ENCODE measurements at regions not wholly inside any gene's neighbourhood (a gene's known extent, or its start where the extent isn't known, plus 50 kb on each side); places are given as distances from the start of the nearest gene placed in this dataset.

DNA sequence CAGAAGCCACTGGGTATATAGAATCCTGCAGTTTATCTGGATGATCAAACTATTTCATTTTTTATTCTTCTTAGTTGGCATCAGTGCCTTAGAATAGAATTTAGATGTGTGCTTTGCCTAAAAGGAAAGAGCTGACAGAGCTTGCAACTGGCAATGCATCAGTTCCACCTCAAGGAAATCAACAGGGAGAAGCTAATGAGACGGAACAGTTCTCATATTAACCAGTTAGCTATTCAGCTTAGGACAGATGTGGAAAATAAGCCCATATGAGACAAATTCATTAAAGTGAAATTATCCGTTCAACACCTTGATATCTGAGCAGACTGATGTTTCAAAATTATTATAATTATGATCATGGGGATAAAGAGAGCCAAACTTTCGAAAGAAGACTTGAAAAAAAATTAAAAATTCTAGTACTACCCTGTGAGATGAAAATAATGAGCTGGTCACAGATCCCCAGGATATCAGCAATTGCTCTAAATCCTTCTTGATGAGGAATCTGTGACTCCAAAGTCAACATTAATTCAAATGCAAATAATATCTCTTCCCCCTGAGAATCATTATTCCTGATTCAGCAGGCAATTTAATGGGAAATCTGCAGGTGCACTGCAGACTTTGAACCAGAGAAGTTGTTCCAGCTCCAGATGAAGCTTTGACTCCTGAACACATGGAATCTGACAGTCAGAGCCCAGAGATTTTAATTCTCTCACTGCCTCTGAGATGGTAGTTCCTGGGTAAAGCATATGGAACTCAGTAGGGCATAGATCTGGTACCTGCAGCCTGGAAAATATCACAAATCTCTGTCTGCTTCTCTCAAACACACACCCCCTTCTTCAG lies 486.8 kb downstream of the FOXO1 start:
- H3K27ac ChIP-seq (ENCODE audit: low read depth): no peak overlapping the region
- H3K4me2 ChIP-seq: no peak overlapping the region
- no peak for DNase-seq (ENCODE audit: low spot score)
- Mint-ChIP-seq H3K9me3 (no peaks in the 10 kb centered on the region), H3K4me1 (peaks cover 11% of the 10 kb centered on the region), H3K27ac (no peak overlapping the region), H3K4me3 (no peak overlapping the region), H3K36me3 (ENCODE audit: low read depth) (no peaks in the 10 kb centered on the region), H3K27me3 (ENCODE audit: insufficient read depth, low read depth, poor library complexity) (no peaks in the 10 kb centered on the region)
- no peaks in the 10 kb centered on the region for H3F3A ChIP-seq (replicated peaks; ENCODE audit: low read depth)
- H3K36me3 ChIP-seq (ENCODE audit: insufficient read depth): no peaks in the 10 kb centered on the region
- H4K20me1 ChIP-seq (replicated peaks; ENCODE audit: insufficient read depth): no peaks in the 10 kb centered on the region
- no peaks in the 10 kb centered on the region for H3K27me3 ChIP-seq (ENCODE audit: insufficient read depth)
- 0 out of 2 replicates have a peak, but pooled peaks cover 3% of the 10 kb centered on the region for H3K9me2 ChIP-seq (ENCODE audit: insufficient read depth)
- no peak for ATAC-seq
- TF ChIP-seq ETS1 (IDR thresholded peaks at IDR 0.05) (no peak), JUNB (IDR thresholded peaks at IDR 0.05; ENCODE audit: unreplicated experiment) (no peak), ZNF331 (CRISPR knock-in tag; IDR thresholded peaks at IDR 0.05; ENCODE audit: low read depth) (no peak), EZH2 (IDR thresholded peaks at IDR 0.05; ENCODE audit: low read depth, unreplicated experiment) (no peak), EZH2phosphoT487 (IDR thresholded peaks at IDR 0.05; ENCODE audit: unreplicated experiment) (no peak), REST (IDR thresholded peaks at IDR 0.05; ENCODE audit: unreplicated experiment) (no peak), CREB1 (CRISPR knock-in tag; IDR thresholded peaks at IDR 0.05; ENCODE audit: low read depth) (no peak), NANOG (IDR thresholded peaks at IDR 0.05; ENCODE audit: borderline replicate concordance) (no peak), CTCF (conservative IDR thresholded peaks at IDR 0.05; ENCODE audit: low read depth in 2 of 2) (no peak), POLR2AphosphoS5 (IDR thresholded peaks at IDR 0.05; ENCODE audit: low read depth) (no peak), STAT1 (IDR thresholded peaks at IDR 0.05; ENCODE audit: unreplicated experiment) (no peak), ZNF114 (CRISPR knock-in tag; IDR thresholded peaks at IDR 0.05) (no peak)
- TF ChIP-seq, protein P1, sequence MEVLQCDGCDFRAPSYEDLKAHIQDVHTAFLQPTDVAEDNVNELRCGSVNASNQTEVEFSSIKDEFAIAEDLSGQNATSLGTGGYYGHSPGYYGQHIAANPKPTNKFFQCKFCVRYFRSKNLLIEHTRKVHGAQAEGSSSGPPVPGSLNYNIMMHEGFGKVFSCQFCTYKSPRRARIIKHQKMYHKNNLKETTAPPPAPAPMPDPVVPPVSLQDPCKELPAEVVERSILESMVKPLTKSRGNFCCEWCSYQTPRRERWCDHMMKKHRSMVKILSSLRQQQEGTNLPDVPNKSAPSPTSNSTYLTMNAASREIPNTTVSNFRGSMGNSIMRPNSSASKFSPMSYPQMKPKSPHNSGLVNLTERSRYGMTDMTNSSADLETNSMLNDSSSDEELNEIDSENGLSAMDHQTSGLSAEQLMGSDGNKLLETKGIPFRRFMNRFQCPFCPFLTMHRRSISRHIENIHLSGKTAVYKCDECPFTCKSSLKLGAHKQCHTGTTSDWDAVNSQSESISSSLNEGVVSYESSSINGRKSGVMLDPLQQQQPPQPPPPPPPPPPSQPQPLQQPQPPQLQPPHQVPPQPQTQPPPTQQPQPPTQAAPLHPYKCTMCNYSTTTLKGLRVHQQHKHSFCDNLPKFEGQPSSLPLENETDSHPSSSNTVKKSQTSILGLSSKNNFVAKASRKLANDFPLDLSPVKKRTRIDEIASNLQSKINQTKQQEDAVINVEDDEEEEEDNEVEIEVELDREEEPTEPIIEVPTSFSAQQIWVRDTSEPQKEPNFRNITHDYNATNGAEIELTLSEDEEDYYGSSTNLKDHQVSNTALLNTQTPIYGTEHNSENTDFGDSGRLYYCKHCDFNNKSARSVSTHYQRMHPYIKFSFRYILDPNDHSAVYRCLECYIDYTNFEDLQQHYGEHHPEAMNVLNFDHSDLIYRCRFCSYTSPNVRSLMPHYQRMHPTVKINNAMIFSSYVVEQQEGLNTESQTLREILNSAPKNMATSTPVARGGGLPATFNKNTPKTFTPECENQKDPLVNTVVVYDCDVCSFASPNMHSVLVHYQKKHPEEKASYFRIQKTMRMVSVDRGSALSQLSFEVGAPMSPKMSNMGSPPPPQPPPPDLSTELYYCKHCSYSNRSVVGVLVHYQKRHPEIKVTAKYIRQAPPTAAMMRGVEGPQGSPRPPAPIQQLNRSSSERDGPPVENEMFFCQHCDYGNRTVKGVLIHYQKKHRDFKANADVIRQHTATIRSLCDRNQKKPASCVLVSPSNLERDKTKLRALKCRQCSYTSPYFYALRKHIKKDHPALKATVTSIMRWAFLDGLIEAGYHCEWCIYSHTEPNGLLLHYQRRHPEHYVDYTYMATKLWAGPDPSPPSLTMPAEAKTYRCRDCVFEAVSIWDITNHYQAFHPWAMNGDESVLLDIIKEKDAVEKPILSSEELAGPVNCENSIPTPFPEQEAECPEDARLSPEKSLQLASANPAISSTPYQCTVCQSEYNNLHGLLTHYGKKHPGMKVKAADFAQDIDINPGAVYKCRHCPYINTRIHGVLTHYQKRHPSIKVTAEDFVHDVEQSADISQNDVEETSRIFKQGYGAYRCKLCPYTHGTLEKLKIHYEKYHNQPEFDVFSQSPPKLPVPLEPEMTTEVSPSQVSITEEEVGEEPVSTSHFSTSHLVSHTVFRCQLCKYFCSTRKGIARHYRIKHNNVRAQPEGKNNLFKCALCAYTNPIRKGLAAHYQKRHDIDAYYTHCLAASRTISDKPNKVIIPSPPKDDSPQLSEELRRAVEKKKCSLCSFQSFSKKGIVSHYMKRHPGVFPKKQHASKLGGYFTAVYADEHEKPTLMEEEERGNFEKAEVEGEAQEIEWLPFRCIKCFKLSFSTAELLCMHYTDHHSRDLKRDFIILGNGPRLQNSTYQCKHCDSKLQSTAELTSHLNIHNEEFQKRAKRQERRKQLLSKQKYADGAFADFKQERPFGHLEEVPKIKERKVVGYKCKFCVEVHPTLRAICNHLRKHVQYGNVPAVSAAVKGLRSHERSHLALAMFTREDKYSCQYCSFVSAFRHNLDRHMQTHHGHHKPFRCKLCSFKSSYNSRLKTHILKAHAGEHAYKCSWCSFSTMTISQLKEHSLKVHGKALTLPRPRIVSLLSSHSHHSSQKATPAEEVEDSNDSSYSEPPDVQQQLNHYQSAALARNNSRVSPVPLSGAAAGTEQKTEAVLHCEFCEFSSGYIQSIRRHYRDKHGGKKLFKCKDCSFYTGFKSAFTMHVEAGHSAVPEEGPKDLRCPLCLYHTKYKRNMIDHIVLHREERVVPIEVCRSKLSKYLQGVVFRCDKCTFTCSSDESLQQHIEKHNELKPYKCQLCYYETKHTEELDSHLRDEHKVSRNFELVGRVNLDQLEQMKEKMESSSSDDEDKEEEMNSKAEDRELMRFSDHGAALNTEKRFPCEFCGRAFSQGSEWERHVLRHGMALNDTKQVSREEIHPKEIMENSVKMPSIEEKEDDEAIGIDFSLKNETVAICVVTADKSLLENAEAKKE (CRISPR knock-in tag; IDR thresholded peaks at IDR 0.05): no peak
- no peak overlapping the region for H3K4me3 ChIP-seq
- peaks cover 4% of the 10 kb centered on the region; the same call in 1 of the 2 replicates for H3K4me1 ChIP-seq (ENCODE audit: insufficient read depth)
- H2AFZ ChIP-seq: no peak overlapping the region
- no peaks in the 10 kb centered on the region for H3K79me2 ChIP-seq (replicated peaks; ENCODE audit: insufficient read depth)

Data from GM23338 (cell line).